T-helper 2 cell treated with Interferon-gamma antibody and Interleukin-4, amounts not matched to agents 5 μg/mL and 100 μg/mL, for 36 hours (primary cell): ENCODE measurements at regions not wholly inside any gene's neighbourhood (a gene's known extent, or its start where the extent isn't known, plus 50 kb on each side); places are given as distances from the start of the nearest gene placed in this dataset.

ENCODE experiments used
- DNase-seq: peaks from one replicate; pipeline ENCODE4 v3.0.0; 2021; ENCODE audit warnings: low spot score
- H3K27ac Mint-ChIP-seq: one replicate; pipeline ENCODE4 v1.8.0; 2021; ENCODE audit warnings: mild to moderate bottlenecking, mixed read lengths
- H3K27me3 Mint-ChIP-seq: one replicate; pipeline ENCODE4 v1.8.0; 2021; ENCODE audit warnings: low read depth, mixed read lengths
- H3K36me3 Mint-ChIP-seq: one replicate; pipeline ENCODE4 v1.8.0; 2021; ENCODE audit warnings: low read depth, mixed read lengths
- H3K4me1 Mint-ChIP-seq: one replicate; pipeline ENCODE4 v1.8.0; 2021; ENCODE audit warnings: low read depth, mixed read lengths
- H3K4me3 Mint-ChIP-seq: one replicate; pipeline ENCODE4 v1.8.0; 2022; ENCODE audit warnings: mild to moderate bottlenecking, moderate library complexity, mixed read lengths
- H3K9me3 Mint-ChIP-seq: one replicate; pipeline ENCODE4 v1.8.0; 2021; ENCODE audit warnings: mixed read lengths

DNA sequence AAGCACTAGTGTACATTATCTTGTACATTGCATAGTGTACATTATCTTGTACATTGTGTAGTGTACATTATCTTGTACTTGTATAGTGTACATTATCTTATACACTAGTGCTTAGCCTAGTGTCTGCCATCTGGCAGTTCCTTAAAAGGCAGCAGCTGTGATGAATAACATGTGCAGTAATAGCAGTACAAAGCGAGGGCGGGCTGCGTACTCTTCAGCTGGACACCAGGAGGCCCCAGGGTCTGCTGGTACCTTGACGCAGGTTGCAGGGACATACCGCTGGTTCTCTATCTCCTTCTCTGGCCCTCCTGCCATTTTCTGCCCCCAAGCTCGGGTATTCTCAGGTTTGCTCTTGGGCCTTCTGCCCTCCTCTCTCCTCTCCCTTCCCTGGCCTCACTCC is 149.6 kb downstream of the SEC16B start:
- Mint-ChIP-seq H3K4me1 (no peaks in the 10 kb centered on the region), H3K36me3 (no peaks in the 10 kb centered on the region), H3K27ac (no peak overlapping the region), H3K9me3 (peaks cover 5% of the 10 kb centered on the region), H3K4me3 (no peak overlapping the region), H3K27me3 (no peaks in the 10 kb centered on the region)
- DNase-seq, result no peak

DNA sequence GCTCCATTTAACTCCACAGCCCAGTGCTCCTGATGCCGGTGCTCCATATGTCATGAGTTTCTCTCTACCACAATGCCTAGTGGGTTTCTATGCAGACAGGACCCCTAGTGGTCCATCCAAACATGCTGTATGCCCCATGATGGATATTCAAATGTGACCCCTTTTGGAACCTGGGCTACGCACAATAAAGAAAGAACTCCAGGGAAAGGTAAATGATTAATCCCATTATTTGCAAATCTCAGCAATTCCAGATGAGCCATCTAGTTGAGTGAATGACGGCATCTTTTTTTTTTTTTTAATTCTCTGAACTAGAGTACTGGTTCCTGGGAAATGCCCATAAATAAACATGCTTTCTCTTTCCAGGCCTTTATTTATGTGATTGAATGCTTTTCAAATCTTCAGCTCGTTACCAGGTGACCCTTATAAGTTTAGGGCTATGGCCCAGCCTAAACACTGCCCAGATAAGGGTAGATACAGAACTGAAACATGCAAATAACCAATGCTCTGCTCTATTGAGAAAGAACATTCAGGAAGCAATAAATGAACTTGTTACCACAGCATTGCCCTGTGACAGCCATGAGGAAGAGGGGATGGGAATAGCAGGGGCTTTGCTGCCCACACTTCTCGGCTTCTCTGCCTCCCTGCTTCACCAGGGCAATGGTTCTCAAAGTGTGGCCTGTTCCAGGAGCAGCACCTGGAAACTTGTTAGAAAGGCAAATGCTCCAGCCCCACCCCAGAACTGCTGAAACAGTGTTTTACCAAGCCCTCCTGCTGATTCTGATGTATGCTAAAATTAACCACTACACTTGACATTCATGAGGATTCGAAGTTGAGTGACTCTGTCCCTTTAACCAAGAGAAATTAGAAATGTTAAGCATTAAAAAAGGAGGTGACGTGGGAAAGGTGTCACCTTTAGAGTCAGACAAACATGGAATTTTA is 151.7 kb downstream of the SEC16B start:
- Mint-ChIP-seq H3K36me3 (no peaks in the 10 kb centered on the region), H3K4me3 (no peak overlapping the region), H3K27ac (no peak overlapping the region), H3K9me3 (peaks cover 5% of the 10 kb centered on the region), H3K4me1 (no peaks in the 10 kb centered on the region), H3K27me3 (no peaks in the 10 kb centered on the region)
- DNase-seq, result no peak

DNA sequence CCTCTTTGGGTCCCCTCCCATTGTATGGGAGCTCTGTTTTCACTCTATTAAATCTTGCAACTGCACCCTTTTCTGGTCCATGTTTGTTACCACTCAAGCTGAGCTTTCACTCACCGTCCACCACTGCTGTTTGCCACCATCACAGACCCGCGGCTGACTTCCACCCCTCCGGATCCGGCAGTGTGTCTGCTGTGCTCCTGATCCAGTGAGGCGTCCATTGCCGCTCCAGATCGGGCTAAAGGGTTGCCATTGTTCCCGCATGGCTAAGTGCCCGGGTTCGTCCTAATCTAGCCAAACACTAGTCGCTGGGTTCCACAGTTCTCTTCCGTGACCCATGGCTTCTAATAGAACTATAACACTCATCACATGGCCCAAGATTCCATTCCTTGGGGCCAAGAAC is 157.2 kb downstream of the SEC16B start:
- Mint-ChIP-seq H3K36me3 (no peaks in the 10 kb centered on the region), H3K27me3 (no peaks in the 10 kb centered on the region), H3K4me3 (no peak overlapping the region), H3K4me1 (no peaks in the 10 kb centered on the region), H3K9me3 (peaks cover 5% of the 10 kb centered on the region), H3K27ac (no peak overlapping the region)
- no peak for DNase-seq

DNA sequence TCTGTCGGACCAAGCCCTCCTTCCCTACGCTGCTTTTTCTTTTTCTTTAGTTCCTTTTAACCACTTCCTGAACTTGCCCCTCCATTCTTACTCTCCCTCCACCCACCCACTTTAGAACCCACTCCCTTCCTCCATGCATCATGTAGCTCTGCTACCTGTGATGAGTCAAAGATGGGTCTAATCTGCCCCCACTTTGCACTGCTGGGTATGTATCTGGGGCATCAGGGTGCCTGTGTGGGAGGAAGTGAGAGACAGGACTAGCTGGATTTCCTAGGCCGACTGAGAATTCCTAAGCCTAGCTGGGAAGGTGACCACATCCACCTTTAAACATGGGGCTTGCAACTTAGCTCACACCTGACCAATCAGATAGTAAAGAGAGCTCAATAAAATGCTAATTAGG is 157.7 kb downstream of the SEC16B start:
- Mint-ChIP-seq H3K36me3 (no peaks in the 10 kb centered on the region), H3K9me3 (peaks cover 5% of the 10 kb centered on the region), H3K4me3 (no peak overlapping the region), H3K27ac (no peak overlapping the region), H3K4me1 (no peaks in the 10 kb centered on the region), H3K27me3 (no peaks in the 10 kb centered on the region)
- no peak for DNase-seq

DNA sequence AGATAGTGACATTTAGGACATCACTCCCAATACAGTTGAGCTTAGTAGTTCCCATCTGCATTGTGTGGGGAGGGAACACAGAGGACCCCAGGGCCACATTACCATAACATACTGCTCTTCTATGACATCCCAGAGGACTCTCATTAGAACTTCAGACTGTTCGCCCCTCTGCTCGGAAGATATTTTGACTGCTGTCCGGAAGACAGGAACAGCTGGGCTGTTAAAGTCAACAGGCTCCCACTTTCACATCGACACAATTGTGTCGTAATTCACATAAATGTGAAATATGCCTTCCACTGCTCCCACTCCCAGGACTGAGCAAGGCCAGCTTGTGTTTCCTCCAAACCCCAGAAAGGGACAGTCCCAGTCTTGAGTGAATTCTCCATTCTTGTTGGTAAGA is 158.4 kb downstream of the SEC16B start:
- H3K36me3 Mint-ChIP-seq, result no peaks in the 10 kb centered on the region
- no peak overlapping the region for H3K27ac Mint-ChIP-seq
- no peaks in the 10 kb centered on the region for H3K27me3 Mint-ChIP-seq
- no peaks in the 10 kb centered on the region for H3K4me1 Mint-ChIP-seq
- H3K4me3 Mint-ChIP-seq, result no peak overlapping the region
- peaks cover under 1% of the 10 kb centered on the region for H3K9me3 Mint-ChIP-seq
- DNase-seq, result no peak

DNA sequence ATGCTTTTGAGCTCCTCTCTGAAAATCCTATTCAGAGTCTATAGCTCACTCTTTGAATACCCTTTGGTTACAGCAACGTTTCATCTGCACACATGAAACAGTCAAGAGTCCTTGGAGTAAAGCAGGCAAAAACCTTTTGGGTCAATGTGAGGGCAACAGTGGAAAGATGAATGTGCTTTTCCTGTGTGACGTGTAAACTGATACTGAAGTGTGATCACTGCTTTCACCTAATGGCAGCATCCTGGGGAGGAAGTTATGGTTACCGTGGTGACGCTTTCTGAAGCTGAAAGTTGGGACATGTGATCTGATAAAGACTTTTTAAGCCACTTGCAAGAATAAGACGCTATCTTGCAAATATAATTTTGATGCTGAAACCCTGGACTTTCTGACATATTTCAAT is 160.0 kb downstream of the SEC16B start:
- peaks cover 5% of the 10 kb centered on the region for H3K9me3 Mint-ChIP-seq
- no peak overlapping the region for H3K4me3 Mint-ChIP-seq
- DNase-seq, result no peak
- no peaks in the 10 kb centered on the region for H3K27me3 Mint-ChIP-seq
- H3K27ac Mint-ChIP-seq, result no peak overlapping the region
- no peaks in the 10 kb centered on the region for H3K36me3 Mint-ChIP-seq
- H3K4me1 Mint-ChIP-seq, result no peaks in the 10 kb centered on the region

DNA sequence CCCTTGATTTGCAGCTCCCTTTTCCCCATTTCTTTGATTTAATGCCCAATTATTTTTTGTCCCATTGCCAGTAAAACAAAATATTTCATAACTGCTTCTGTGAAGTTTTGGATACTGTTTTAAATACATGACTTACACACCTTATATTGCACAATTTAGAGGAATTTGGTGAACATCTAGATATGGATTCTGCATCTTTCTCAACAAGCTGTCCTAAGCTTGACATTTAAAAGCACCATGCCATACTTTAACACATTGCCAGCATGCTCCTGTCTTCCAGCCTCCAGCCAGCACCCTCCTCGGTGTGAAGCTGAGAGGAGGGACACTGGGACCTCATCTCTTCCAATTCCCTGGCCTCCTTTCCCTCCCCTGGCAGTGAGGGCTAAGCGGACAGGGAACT is 167.6 kb downstream of the SEC16B start:
- H3K4me1 Mint-ChIP-seq, result peaks cover 2% of the 10 kb centered on the region
- H3K27me3 Mint-ChIP-seq, result no peaks in the 10 kb centered on the region
- H3K36me3 Mint-ChIP-seq, result no peaks in the 10 kb centered on the region
- no peak overlapping the region for H3K27ac Mint-ChIP-seq
- no peak overlapping the region for H3K4me3 Mint-ChIP-seq
- H3K9me3 Mint-ChIP-seq, result peaks cover 5% of the 10 kb centered on the region
- DNase-seq, result no peak

DNA sequence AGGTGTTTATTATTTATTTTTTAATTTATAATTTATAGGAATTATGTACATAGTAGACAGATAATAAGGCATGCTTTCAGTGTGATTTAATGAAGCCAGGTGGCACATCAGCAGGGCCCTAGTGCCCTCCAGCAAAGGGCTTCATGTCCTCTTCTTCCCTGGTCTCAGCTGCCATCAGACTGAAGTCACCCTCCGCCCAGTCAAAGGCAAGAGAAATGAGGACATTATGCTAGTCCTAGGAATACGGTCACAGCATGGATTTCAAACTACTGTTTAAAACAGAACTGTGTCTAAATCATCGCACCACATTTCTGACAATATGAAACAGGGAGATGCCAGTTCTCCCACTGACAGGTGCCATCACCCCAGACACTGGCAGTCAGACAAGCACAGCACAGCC is 168.1 kb downstream of the SEC16B start:
- no peak overlapping the region for H3K27ac Mint-ChIP-seq
- H3K4me3 Mint-ChIP-seq, result no peak overlapping the region
- DNase-seq, result no peak
- peaks cover 2% of the 10 kb centered on the region for H3K4me1 Mint-ChIP-seq
- no peaks in the 10 kb centered on the region for H3K36me3 Mint-ChIP-seq
- no peaks in the 10 kb centered on the region for H3K27me3 Mint-ChIP-seq
- peaks cover 5% of the 10 kb centered on the region for H3K9me3 Mint-ChIP-seq

DNA sequence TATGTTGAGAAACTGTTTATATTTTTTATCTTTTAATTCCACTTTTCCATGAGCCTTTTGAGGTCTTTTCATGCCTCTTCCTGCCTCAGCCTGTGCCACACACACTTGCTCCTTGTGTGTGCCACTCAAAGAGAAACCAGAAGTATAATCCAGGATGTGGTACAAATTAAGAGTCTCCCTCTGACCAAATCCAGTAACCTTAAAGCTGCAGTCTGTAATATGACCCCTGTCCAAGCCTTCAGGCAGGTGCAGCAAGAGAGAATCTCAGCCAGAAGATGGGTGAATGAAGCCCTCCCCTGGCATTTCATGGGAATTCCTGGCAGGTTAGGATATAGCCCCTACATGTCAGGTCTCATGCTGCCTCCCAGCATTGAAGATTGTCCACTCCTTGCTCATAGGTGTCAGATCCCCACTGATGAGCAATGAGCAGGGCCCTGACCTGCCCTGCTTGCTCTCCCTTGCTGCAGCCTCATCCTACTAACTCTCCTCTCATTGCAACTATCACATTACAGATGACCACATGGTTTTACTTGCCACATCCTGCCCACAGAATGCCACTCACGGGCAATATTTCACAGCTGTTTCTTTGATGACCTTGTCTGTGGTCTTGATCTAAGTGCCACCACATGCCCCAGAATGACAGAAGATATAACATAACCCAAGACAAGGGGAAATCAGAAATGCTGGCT is 169.3 kb downstream of the SEC16B start:
- no peak overlapping the region for H3K27ac Mint-ChIP-seq
- H3K36me3 Mint-ChIP-seq, result no peaks in the 10 kb centered on the region
- DNase-seq, result no peak
- H3K27me3 Mint-ChIP-seq, result no peaks in the 10 kb centered on the region
- H3K9me3 Mint-ChIP-seq, result peaks cover 1% of the 10 kb centered on the region
- H3K4me3 Mint-ChIP-seq, result no peak overlapping the region
- peaks cover 2% of the 10 kb centered on the region for H3K4me1 Mint-ChIP-seq

DNA sequence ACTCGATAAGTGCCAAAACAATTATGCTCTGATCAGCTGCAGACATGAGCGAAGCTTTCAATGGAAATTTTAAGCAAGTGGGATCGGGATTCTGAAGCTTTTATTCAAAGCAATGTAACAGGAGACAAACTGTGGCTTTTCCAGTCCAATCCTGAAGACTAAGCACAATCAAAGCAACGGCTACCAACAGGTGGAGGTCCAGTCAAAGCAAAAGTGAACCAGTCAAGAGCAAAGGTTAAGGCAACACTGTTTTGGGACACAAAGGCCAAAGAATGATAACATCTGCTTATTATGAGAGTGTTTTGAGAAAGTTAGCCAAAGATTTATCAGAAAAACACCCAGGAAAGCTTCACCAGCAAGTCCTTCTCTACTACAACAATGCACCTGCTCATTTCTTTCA is 170.1 kb downstream of the SEC16B start:
- no peaks in the 10 kb centered on the region for H3K36me3 Mint-ChIP-seq
- no peak overlapping the region for H3K4me3 Mint-ChIP-seq
- H3K9me3 Mint-ChIP-seq, result no peaks in the 10 kb centered on the region
- no peak overlapping the region for H3K27ac Mint-ChIP-seq
- no peak for DNase-seq
- peaks cover 2% of the 10 kb centered on the region for H3K4me1 Mint-ChIP-seq
- no peaks in the 10 kb centered on the region for H3K27me3 Mint-ChIP-seq

DNA sequence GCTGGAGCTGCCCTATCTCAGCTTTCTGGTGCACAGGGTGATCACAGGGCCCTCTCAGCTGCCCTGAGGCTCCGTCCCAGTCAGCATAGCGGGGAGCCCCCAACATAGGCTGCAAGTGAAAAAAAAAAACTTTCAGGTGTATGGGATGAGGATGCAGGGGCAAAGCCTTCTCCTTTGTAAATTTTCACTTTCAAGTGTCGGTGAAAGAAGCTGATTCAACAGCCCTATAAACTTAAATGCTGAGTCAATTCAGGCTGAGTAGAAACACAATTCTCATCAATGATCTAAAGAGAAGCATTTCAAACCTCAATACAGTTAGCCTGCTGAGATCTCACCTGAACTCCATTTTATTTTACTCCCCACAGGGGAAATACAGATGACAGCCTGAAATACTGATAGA is 171.2 kb downstream of the SEC16B start:
- Mint-ChIP-seq H3K9me3 (no peaks in the 10 kb centered on the region), H3K27ac (no peak overlapping the region), H3K4me3 (no peak overlapping the region), H3K4me1 (peaks cover 2% of the 10 kb centered on the region), H3K36me3 (no peaks in the 10 kb centered on the region), H3K27me3 (no peaks in the 10 kb centered on the region)
- no peak for DNase-seq

DNA sequence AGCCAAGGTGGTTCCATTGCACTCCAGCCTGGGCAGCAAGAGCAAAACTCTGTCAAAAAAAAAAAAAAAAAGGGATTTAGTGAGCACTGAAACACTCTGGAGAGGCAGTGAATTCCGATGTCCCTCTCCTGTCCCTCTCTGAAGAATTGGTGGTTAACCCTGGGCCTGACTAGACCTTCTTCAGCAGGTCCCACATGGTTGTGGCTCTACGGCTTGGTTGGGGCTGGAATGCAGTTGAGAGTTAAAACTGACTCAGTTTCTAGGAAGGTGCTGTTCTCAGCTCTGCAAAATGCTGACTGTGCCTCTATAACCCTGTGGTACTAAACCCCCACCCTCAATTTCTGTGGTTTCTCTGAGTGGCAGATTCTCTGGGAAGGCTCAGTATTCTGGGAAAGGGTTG is 173.3 kb downstream of the SEC16B start:
- DNase-seq, result no peak
- H3K27me3 Mint-ChIP-seq, result no peaks in the 10 kb centered on the region
- no peak overlapping the region for H3K27ac Mint-ChIP-seq
- H3K4me1 Mint-ChIP-seq, result peaks cover 2% of the 10 kb centered on the region
- no peak overlapping the region for H3K4me3 Mint-ChIP-seq
- no peaks in the 10 kb centered on the region for H3K9me3 Mint-ChIP-seq
- no peaks in the 10 kb centered on the region for H3K36me3 Mint-ChIP-seq

DNA sequence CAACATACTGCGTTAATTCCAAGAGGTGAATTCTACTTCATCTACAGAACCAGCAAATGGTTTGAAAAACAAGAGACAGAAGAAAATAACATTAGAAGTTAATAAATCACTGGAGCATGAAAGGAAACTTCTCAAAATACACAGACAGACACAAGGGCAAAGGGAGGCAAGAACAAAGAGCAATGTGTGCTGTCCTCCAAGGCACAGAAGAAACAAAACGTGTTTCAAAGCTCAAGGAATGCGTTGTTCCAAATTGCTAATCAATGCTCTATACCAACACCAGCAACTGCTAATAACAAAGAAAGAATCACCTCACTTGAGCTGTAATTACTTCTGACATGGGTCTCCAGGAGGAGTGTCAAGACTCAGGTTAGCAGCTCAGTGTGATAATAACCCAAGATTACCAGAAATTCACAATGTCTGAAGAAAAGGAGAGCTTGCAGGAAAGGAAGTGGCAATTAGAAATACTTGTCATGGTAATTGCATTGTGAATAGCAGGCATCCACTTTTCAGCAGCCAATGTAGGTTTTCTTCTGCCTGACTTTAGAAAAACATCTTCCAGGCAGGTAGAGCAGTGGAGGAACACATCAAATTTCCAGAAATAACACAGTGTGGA is 175.4 kb downstream of the SEC16B start:
- H3K4me1 Mint-ChIP-seq, result no peaks in the 10 kb centered on the region
- H3K4me3 Mint-ChIP-seq, result no peak overlapping the region
- no peak overlapping the region for H3K27ac Mint-ChIP-seq
- DNase-seq, result no peak
- H3K9me3 Mint-ChIP-seq, result peaks cover 3% of the 10 kb centered on the region
- no peaks in the 10 kb centered on the region for H3K36me3 Mint-ChIP-seq
- H3K27me3 Mint-ChIP-seq, result no peaks in the 10 kb centered on the region

DNA sequence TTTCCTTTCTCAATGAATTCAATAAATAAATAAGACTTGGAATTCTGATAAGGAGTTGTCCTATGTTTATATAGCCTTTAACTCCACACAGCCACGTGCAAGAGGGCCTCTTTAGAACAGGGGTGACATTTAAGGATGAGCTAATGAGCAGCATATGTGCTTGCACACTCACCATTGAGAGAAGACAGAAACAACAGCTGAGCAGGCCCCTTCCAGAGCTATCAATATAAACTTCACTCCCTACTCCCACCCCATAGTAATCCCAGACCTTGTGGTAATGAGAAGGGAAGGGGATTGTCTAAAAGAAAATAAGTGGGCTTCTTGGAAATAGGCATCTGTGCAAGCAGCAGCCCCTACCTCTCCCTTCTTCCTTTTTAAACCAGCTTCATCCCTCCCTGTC is 176.0 kb downstream of the SEC16B start:
- no peak for DNase-seq
- Mint-ChIP-seq H3K27me3 (no peaks in the 10 kb centered on the region), H3K27ac (no peak overlapping the region), H3K4me1 (no peaks in the 10 kb centered on the region), H3K9me3 (peaks cover 3% of the 10 kb centered on the region), H3K4me3 (no peak overlapping the region), H3K36me3 (no peaks in the 10 kb centered on the region)
